Nephron (organoid): ENCODE measurements at regions not wholly inside any gene's neighbourhood (a gene's known extent, or its start where the extent isn't known, plus 50 kb on each side); places are given as distances from the start of the nearest gene placed in this dataset.

Source experiments
- H3K27ac Mint-ChIP-seq, 3 experiments: 2 replicates each; pipeline ENCODE4 v1.8.0; 2020; ENCODE audit warnings: mixed read lengths in 3 of 3, mild to moderate bottlenecking in 2 of 3, moderate library complexity in 1 of 3
- H3K27me3 Mint-ChIP-seq: 2 replicates; pipeline ENCODE4 v1.8.0; 2021; ENCODE audit warnings: low read depth, mild to moderate bottlenecking, moderate library complexity, mixed read lengths
- H3K36me3 Mint-ChIP-seq: 2 replicates; pipeline ENCODE4 v1.8.0; 2020; ENCODE audit warnings: low read depth, mixed read lengths
- H3K4me1 Mint-ChIP-seq: 2 replicates; pipeline ENCODE4 v1.8.0; 2020; ENCODE audit warnings: mixed read lengths
- H3K4me3 Mint-ChIP-seq, 3 experiments: 2 replicates each; pipeline ENCODE4 v1.8.0; 2020; ENCODE audit warnings: mild to moderate bottlenecking in 3 of 3, mixed read lengths in 3 of 3, moderate library complexity in 2 of 3
- H3K9me3 Mint-ChIP-seq: 2 replicates; pipeline ENCODE4 v1.8.0; 2020; ENCODE audit warnings: mixed read lengths
- TF ChIP-seq, protein P1 (sequence below), 3 experiments: fragments of 200-600 bp; sonication (generic); IDR thresholded peaks; one replicate each; pipeline ENCODE4 v1.5.0; 2021; ENCODE audit warnings: antibody characterized with exemption in 3 of 3; ENCODE audit not compliant: unreplicated experiment in 3 of 3

DNA sequence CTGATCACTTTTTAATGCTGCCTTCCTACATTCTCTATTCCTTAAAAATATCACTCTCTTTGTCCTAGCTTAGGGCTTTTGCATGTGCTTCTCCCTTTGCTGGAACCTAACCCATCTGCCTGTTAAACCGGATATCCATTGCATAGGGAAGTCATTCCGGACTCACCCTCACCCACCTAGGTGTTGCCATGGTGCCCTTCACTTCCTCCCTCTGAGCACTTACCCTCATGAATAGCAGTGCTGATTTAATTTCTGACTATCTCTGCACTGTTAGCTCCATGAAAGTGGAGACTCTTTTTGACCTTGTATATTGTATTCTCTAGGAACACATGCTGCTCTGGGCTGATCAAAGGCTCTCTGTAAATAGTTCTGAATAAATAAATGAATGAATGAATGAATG is 401.9 kb downstream of the PCDH20 start:
- TF ChIP-seq, protein P1, sequence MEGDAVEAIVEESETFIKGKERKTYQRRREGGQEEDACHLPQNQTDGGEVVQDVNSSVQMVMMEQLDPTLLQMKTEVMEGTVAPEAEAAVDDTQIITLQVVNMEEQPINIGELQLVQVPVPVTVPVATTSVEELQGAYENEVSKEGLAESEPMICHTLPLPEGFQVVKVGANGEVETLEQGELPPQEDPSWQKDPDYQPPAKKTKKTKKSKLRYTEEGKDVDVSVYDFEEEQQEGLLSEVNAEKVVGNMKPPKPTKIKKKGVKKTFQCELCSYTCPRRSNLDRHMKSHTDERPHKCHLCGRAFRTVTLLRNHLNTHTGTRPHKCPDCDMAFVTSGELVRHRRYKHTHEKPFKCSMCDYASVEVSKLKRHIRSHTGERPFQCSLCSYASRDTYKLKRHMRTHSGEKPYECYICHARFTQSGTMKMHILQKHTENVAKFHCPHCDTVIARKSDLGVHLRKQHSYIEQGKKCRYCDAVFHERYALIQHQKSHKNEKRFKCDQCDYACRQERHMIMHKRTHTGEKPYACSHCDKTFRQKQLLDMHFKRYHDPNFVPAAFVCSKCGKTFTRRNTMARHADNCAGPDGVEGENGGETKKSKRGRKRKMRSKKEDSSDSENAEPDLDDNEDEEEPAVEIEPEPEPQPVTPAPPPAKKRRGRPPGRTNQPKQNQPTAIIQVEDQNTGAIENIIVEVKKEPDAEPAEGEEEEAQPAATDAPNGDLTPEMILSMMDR (IDR thresholded peaks at IDR 0.05; ENCODE audit: unreplicated experiment in 3 of 3), result no peak
- H3K9me3 Mint-ChIP-seq, result peaks cover 2% of the 10 kb centered on the region
- H3K27ac Mint-ChIP-seq, result no peak overlapping the region
- H3K4me1 Mint-ChIP-seq, result no peaks in the 10 kb centered on the region
- H3K4me3 Mint-ChIP-seq, result no peak overlapping the region
- H3K27me3 Mint-ChIP-seq, result no peaks in the 10 kb centered on the region
- H3K36me3 Mint-ChIP-seq, result no peaks in the 10 kb centered on the region

DNA sequence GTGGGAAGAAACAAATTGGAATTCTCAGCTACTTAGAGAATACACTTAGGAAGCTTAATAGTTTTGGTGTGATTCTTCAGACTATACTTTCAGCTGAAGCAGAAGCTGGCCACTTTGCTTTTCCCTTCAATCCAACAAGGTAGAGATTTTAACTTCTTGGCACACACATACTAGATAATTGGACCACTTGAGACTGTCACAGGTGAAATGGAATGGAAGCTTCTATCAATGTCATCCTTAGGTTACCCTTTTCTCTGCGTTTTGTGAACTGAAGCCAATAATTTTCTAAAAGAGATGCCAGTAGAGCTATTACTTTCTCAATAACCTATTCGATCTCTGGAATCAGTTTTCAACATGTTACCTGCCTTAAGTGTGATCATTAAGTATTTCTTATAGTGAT is 405.3 kb downstream of the PCDH20 start:
- no peak overlapping the region for H3K27ac Mint-ChIP-seq

DNA sequence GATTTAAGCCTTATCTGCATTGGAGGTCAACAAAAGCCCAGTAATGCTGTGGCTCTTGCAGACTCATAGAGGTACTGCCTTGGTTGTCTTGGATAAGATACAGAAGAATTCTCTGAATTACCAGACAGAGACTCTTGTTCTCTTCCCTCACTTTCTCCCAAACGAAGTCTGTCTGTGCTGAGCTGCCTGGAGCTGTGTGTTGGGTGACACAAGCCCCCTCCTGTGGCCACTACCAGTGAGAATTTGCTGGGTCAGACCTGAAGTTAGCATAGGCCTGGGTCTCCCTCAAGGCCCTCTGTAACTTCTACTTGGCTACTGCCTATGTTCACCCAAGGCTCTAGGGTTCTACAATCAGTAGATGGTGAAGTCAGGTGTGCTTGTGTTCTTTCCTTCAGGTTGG is 413.0 kb downstream of the PCDH20 start:
- Mint-ChIP-seq H3K36me3 (no peaks in the 10 kb centered on the region), H3K27me3 (no peaks in the 10 kb centered on the region), H3K4me1 (no peaks in the 10 kb centered on the region), H3K4me3 (no peak overlapping the region), H3K9me3 (peaks cover 20% of the 10 kb centered on the region), H3K27ac (no peak overlapping the region)
- TF ChIP-seq, protein P1 (IDR thresholded peaks at IDR 0.05; ENCODE audit: unreplicated experiment in 3 of 3), result no peak

More for the DNA sequence above, 405.3 kb downstream of the PCDH20 start:
- TF ChIP-seq, protein P1 (IDR thresholded peaks at IDR 0.05; ENCODE audit: unreplicated experiment in 3 of 3), result no peak
- Mint-ChIP-seq H3K36me3 (no peaks in the 10 kb centered on the region), H3K4me1 (no peaks in the 10 kb centered on the region), H3K27me3 (no peaks in the 10 kb centered on the region), H3K9me3 (peaks cover 19% of the 10 kb centered on the region), H3K4me3 (no peak overlapping the region)

DNA sequence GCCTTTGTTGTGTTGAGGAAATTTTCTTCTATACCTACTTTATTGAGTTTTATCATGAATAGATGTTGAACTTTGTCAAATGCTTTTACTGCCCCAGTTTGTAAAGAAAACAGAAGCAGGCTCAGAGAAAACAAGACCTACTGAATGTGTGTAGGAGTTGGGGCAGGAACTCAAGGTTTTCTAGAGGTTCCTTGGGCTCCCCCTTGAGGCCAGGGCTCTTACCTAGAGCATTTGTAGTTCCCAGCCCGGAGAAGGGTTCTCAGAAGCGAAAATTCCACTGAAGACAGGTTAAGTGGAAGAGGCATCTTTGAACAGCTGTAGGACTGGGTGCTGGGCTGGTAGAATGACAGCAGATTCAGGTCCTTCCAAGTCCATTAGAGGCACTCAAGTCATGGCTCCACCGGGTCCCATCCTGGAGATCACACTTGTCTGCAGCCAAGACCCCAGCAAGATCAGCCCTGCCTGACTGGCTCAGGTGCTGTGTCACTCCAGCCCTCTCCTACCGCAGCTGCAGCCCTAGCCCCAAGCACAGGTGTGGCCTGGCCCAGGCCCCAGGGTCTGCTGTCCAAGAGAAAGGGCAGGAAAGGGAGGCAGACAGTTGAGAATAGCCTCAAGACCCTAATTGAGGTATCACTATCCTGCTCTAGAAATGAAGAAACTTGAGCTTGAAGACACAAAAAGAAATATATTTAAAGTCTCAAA is 425.5 kb downstream of the PCDH20 start:
- no peak overlapping the region for H3K4me3 Mint-ChIP-seq
- no peaks in the 10 kb centered on the region for H3K27me3 Mint-ChIP-seq
- TF ChIP-seq, protein P1 (IDR thresholded peaks at IDR 0.05; ENCODE audit: unreplicated experiment in 3 of 3), result no peak
- no peaks in the 10 kb centered on the region for H3K36me3 Mint-ChIP-seq
- H3K27ac Mint-ChIP-seq, result no peak overlapping the region
- no peaks in the 10 kb centered on the region for H3K4me1 Mint-ChIP-seq
- H3K9me3 Mint-ChIP-seq, result no peaks in the 10 kb centered on the region

DNA sequence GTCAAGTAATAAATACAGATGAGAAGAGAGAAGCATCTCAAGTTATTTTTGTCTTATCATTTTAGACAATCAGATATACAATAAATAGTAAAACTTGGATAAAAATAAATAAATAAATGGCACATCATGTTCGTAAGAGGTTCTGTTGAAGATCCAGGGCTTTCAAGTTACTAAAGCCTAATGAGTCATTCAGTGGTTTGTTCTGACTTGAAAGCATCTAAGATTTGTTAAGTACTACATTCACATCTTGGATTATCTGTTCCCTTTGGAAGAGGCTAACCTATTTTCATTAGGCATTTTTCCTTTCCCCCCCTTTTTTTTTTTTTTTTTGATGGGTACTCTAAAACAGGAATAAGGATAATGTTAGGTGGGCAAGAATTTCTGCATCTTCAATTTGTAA is 429.3 kb downstream of the PCDH20 start:
- TF ChIP-seq, protein P1 (IDR thresholded peaks at IDR 0.05; ENCODE audit: unreplicated experiment in 3 of 3), result no peak
- no peak overlapping the region for H3K4me3 Mint-ChIP-seq
- no peaks in the 10 kb centered on the region for H3K36me3 Mint-ChIP-seq
- no peaks in the 10 kb centered on the region for H3K4me1 Mint-ChIP-seq
- no peaks in the 10 kb centered on the region for H3K27me3 Mint-ChIP-seq
- no peaks in the 10 kb centered on the region for H3K9me3 Mint-ChIP-seq
- no peak overlapping the region for H3K27ac Mint-ChIP-seq

DNA sequence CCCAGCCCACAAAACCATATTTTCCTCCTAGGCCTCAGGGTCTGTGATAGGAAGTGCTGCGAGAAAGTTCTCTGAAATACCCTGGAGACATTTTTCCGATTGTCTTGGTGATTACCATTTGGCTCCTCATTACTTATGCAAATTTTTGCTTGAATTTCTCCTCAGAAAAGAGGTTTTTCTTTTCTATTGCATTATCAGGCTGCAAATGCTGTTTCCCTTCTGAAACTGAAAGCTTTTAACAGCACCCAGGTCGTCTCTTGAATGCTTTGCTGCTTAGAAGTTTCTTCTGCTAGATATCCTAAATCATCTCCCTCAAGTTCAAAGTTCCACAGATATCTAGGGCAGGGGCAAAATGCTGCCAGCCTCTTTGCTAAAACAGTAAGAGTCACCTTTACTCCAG is 434.2 kb downstream of the PCDH20 start:
- H3K4me1 Mint-ChIP-seq, result no peaks in the 10 kb centered on the region
- TF ChIP-seq, protein P1 (IDR thresholded peaks at IDR 0.05; ENCODE audit: unreplicated experiment in 3 of 3), result no peak

More for the DNA sequence above, 434.2 kb downstream of the PCDH20 start:
- Mint-ChIP-seq H3K27me3 (no peaks in the 10 kb centered on the region), H3K9me3 (peaks cover 2% of the 10 kb centered on the region), H3K4me3 (no peak overlapping the region), H3K36me3 (no peaks in the 10 kb centered on the region), H3K27ac (no peak overlapping the region)
